ENCODE measurements at regions not wholly inside any gene's neighbourhood (a gene's known extent, or its start where the extent isn't known, plus 50 kb on each side); places are given as distances from the start of the nearest gene placed in this dataset.

GRCh38 chr2:20925265-20925889 lies 102.5 kb upstream of the LDAH start:
- H3K4me1 ChIP-seq, result no peaks in the 10 kb centered on the region
- no peak for DNase-seq
- WGBS, 2 donors, result 74 to 86% methylated on average over 5 of the region's 5 CpGs
- H3K27ac ChIP-seq, result no peak overlapping the region
- no peak overlapping the region for H3K4me3 ChIP-seq
- H3K27me3 ChIP-seq, result no peaks in the 10 kb centered on the region
- H3K9me3 ChIP-seq, result no peaks in the 10 kb centered on the region
- intact Hi-C loops (cut with DNase I; ENCODE audit: low total_unique reads), result no loop called here
- no peaks in the 10 kb centered on the region for H3K36me3 ChIP-seq (ENCODE audit: low read depth, missing control alignments)
- no peak for TF ChIP-seq POLR2A (IDR thresholded peaks at IDR 0.05)
- TF ChIP-seq, protein P1, sequence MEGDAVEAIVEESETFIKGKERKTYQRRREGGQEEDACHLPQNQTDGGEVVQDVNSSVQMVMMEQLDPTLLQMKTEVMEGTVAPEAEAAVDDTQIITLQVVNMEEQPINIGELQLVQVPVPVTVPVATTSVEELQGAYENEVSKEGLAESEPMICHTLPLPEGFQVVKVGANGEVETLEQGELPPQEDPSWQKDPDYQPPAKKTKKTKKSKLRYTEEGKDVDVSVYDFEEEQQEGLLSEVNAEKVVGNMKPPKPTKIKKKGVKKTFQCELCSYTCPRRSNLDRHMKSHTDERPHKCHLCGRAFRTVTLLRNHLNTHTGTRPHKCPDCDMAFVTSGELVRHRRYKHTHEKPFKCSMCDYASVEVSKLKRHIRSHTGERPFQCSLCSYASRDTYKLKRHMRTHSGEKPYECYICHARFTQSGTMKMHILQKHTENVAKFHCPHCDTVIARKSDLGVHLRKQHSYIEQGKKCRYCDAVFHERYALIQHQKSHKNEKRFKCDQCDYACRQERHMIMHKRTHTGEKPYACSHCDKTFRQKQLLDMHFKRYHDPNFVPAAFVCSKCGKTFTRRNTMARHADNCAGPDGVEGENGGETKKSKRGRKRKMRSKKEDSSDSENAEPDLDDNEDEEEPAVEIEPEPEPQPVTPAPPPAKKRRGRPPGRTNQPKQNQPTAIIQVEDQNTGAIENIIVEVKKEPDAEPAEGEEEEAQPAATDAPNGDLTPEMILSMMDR (IDR thresholded peaks at IDR 0.05), result no peak

- intact Hi-C loops (cut with DNase I; ENCODE audit: low total_unique reads), result no loop called here
- no peaks in the 10 kb centered on the region for H3K36me3 ChIP-seq (ENCODE audit: low read depth, missing control alignments)
- no peaks in the 10 kb centered on the region for H3K4me1 ChIP-seq
- TF ChIP-seq POLR2A (IDR thresholded peaks at IDR 0.05), result no peak
- TF ChIP-seq, protein P1 (IDR thresholded peaks at IDR 0.05), result no peak
- no peak overlapping the region for H3K4me3 ChIP-seq
- DNase-seq, result no peak
- H3K9me3 ChIP-seq, result no peaks in the 10 kb centered on the region
- no peaks in the 10 kb centered on the region for H3K27me3 ChIP-seq
- 80 to 87% methylated on average over 7 to 8 of the region's 8 CpGs for WGBS, 2 donors
- no peak overlapping the region for H3K27ac ChIP-seq
Observed at GRCh38 chr2:20919297-20919800, 96.4 kb upstream of the LDAH start.

DNA sequence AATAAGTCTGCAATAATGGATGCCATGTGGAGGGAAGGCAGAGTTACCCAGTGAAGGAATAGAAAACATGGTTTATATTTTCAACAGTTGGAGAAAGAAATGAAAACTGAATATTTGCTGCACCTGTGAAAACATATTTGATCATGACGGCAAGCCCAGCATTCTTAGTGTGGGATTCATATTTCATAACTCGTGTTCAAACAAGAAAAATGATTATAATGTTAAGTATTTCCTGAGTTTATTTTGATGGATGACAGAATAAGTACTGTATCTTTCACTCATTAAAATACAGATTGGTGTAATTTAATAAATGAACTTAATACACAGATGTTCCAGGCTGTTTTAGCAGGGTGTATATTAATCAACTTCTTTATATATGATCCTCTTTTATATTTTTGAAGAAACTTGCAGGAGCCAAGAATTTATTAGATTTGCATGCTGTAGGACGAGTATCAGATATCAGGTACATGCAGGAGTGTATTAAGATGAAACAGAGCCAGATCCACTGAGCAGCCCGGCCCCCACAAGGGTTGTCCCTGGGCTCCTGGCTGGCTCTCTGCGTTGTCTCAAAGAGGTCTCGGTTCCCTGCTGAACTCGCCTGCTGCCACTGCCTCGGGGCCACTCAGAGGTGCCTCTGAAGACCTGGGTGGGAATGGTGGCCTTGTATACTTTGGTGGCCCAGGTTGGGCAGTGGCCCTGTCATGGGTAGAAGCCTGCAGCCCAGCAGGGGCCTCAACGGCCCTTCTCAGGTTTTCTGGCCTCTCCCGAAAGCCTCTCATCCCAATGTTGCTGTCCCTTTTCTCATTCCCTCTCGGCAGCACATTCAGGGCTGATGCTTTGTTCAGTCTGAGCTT lies 95.0 kb upstream of the LDAH start:
- intact Hi-C loops (cut with DNase I; ENCODE audit: low total_unique reads), result no loop called here
- H3K27ac ChIP-seq, result no peak overlapping the region
- H3K4me3 ChIP-seq, result no peak overlapping the region
- H3K9me3 ChIP-seq, result no peaks in the 10 kb centered on the region
- no peaks in the 10 kb centered on the region for H3K4me1 ChIP-seq
- DNase-seq, result no peak
- no peak for TF ChIP-seq POLR2A (IDR thresholded peaks at IDR 0.05)
- TF ChIP-seq, protein P1 (IDR thresholded peaks at IDR 0.05), result no peak
- 78 to 81% methylated on average over 5 to 11 of the region's 11 CpGs for WGBS, 2 donors
- no peaks in the 10 kb centered on the region for H3K27me3 ChIP-seq
- no peaks in the 10 kb centered on the region for H3K36me3 ChIP-seq (ENCODE audit: low read depth, missing control alignments)

- Histone ChIP-seq H3K4me1 (no peaks in the 10 kb centered on the region), H3K9me3 (no peaks in the 10 kb centered on the region), H3K27ac (no peak overlapping the region), H3K27me3 (no peaks in the 10 kb centered on the region), H3K36me3 (ENCODE audit: low read depth, missing control alignments) (no peaks in the 10 kb centered on the region), H3K4me3 (no peak overlapping the region)
- no peak for DNase-seq
- WGBS, 2 donors, result 64 to 68% methylated on average over 3 to 8 of the region's 8 CpGs
- no peak for TF ChIP-seq POLR2A (IDR thresholded peaks at IDR 0.05)
- TF ChIP-seq, protein P1 (IDR thresholded peaks at IDR 0.05), result no peak
- intact Hi-C loops (cut with DNase I; ENCODE audit: low total_unique reads), result no loop called here
Observed at GRCh38 chr2:20917287-20917660, 94.4 kb upstream of the LDAH start.
